K562 (cell line): ENCODE measurements at regions not wholly inside any gene's neighbourhood (a gene's known extent, or its start where the extent isn't known, plus 50 kb on each side); places are given as distances from the start of the nearest gene placed in this dataset.

Experiments
- ATAC-seq: fragments of 200-7000 bp; cut with Tn5 transposase; 3 replicates; pipeline ENCODE4 v1.9.1; 2020; ENCODE audit warnings: moderate library complexity
- BruUV-seq: library from RNA; stranded (reverse); fragments of 400-500 nt; replicated peaks from 2 replicates; lab custom pipeline; 2021; lab: Mats Ljungman, UMichigan
- CTCF ChIA-PET: fragments of 300-600 bp; formaldehyde crosslinking; extraction: SDS; loops from one replicate; lab custom pipeline; 2021; ENCODE audit warnings: low intra/inter-chr PET ratio; lab: Yijun Ruan, JAX
- POLR2A ChIA-PET: fragments of 300-600, 350-650 bp; sonication (Branson Sonifier 250); formaldehyde crosslinking; extraction: SDS; loops from one replicate; lab custom pipeline; 2021; ENCODE audit warnings: antibody characterized with exemption, inconsistent platforms; lab: Yijun Ruan, JAX
- DNase-seq, 4 experiments: peaks; one replicate each; pipeline versions ENCODE4 v3.0.0 to v3.0.0-alpha.2; 2011 to 2018; ENCODE audit warnings: low spot score in 3 of 4, mixed read lengths in 3 of 4; ENCODE audit errors: extremely low read depth in 1 of 4
- FAIRE-seq: peaks from 2 replicates; lab custom pipeline; 2011; peaks lifted over from hg19 to GRCh38; lab: Jason Lieb, UNC
- H2AFZ ChIP-seq: 2 replicates; pipeline ENCODE4 v1.6.0; 2011; ENCODE audit warnings: low read depth, low read length, control low read depth, inconsistent platforms
- H3K27ac ChIP-seq: fragments of 200-600 bp; 3 replicates; pipeline ENCODE4 v1.8.0; 2011; ENCODE audit warnings: low read depth, mild to moderate bottlenecking, control low read depth, inconsistent platforms, low read length, moderate library complexity, mixed read lengths; ENCODE audit errors: extremely low read depth
- H3K27me3 ChIP-seq, 2 experiments: fragments of 300-600 bp in 1 of 2; 2 replicates in 1 of 2; 3 replicates in 1 of 2; pipeline versions ENCODE4 v1.6.0 to v1.8.0; 2011; ENCODE audit warnings: inconsistent platforms in 2 of 2, low read length in 2 of 2, mild to moderate bottlenecking in 1 of 2, mixed read lengths in 1 of 2, moderate library complexity in 1 of 2; ENCODE audit not compliant: control insufficient read depth in 2 of 2, insufficient read depth in 2 of 2
- H3K36me3 ChIP-seq: fragments of 300-600 bp; 3 replicates; pipeline ENCODE4 v1.8.0; 2011; ENCODE audit warnings: mild to moderate bottlenecking, low read length, inconsistent platforms; ENCODE audit not compliant: control insufficient read depth, insufficient read depth
- H3K4me1 ChIP-seq, 2 experiments: fragments of 200-600 bp in 1 of 2; replicated peaks in 1 of 2; 2 replicates in 1 of 2; 3 replicates in 1 of 2; pipeline versions ENCODE4 v1.5.1 to v1.8.0; 2011; ENCODE audit warnings: inconsistent platforms in 2 of 2, low read length in 2 of 2, mild to moderate bottlenecking in 1 of 2, mixed read lengths in 1 of 2, moderate library complexity in 1 of 2; ENCODE audit not compliant: control insufficient read depth in 2 of 2, insufficient read depth in 2 of 2
- H3K4me2 ChIP-seq: 2 replicates; pipeline ENCODE4 v1.6.1; 2011; ENCODE audit warnings: low read length, control low read depth, inconsistent platforms, mixed read lengths; ENCODE audit not compliant: insufficient read depth
- H3K4me3 ChIP-seq: fragments of 200-600 bp; sonication (generic), shearing (Covaris generic); 2 replicates; pipeline ENCODE4 v1.5.1; 2016; ENCODE audit warnings: control low read depth, inconsistent platforms
- H3K79me2 ChIP-seq: fragments of 200-600 bp; 3 replicates; pipeline ENCODE4 v1.8.0; 2011; ENCODE audit warnings: low read length, inconsistent platforms; ENCODE audit not compliant: control insufficient read depth, insufficient read depth
- H3K9ac ChIP-seq, 2 experiments: 2 replicates each; pipeline versions ENCODE4 v1.6.0 to v1.6.1; 2011; ENCODE audit warnings: low read depth in 2 of 2, low read length in 2 of 2, control low read depth in 1 of 2, inconsistent platforms in 1 of 2, mild to moderate bottlenecking in 1 of 2, mixed read lengths in 1 of 2; ENCODE audit not compliant: insufficient read depth in 1 of 2
- H3K9me1 ChIP-seq: one replicate; pipeline ENCODE4 v1.6.0; 2011; ENCODE audit warnings: inconsistent platforms, mild to moderate bottlenecking, low read length, moderate library complexity; ENCODE audit not compliant: control insufficient read depth, insufficient read depth
- H3K9me3 ChIP-seq: replicated peaks from 2 replicates; pipeline ENCODE4 v1.5.1; 2011; ENCODE audit warnings: low read depth, low read length, inconsistent platforms; ENCODE audit not compliant: control insufficient read depth, insufficient read depth
- H4K20me1 ChIP-seq: replicated peaks from 2 replicates; pipeline ENCODE4 v1.6.1; 2011; ENCODE audit warnings: low read length, inconsistent platforms, mixed read lengths; ENCODE audit not compliant: control insufficient read depth, insufficient read depth
- CBFA2T3 ChIP-seq: fragments of 450-650 bp; IDR thresholded peaks from 2 replicates; pipeline ENCODE4 v1.6.1; 2017
- CCAR2 ChIP-seq: fragments of 200-400 bp; formaldehyde crosslinking; IDR thresholded peaks from 2 replicates; pipeline ENCODE4 v1.6.1; 2017; ENCODE audit warnings: mild to moderate bottlenecking, low read depth, low read length
- MEF2D ChIP-seq: conservative IDR thresholded peaks from 2 replicates; pipeline ENCODE4 v1.6.1; 2016; ENCODE audit warnings: low read depth, missing genetic modification characterization, missing compliant biosample characterization
- RCOR1 ChIP-seq, 2 experiments: IDR thresholded peaks; 2 replicates each; pipeline ENCODE4 v1.6.1; 2012; ENCODE audit warnings: low read depth in 2 of 2, low read length in 2 of 2, borderline replicate concordance in 1 of 2, improper control_type of control experiment in 1 of 2
- U2AF1 ChIP-seq: fragments of 200-400 bp; formaldehyde crosslinking; optimal IDR thresholded peaks from 2 replicates; pipeline ENCODE3; 2017; ENCODE audit warnings: mild to moderate bottlenecking, low read depth, low read length, moderate library complexity
- ZNF143 ChIP-seq: sonication (generic); formaldehyde crosslinking; IDR thresholded peaks from 2 replicates; pipeline ENCODE4 v1.9.0; 2022; ENCODE audit warnings: mild to moderate bottlenecking, missing genetic modification reagents
- ZNF212 ChIP-seq: fragments of 450-650 bp; formaldehyde crosslinking; IDR thresholded peaks from 2 replicates; pipeline ENCODE4 v1.4.0; 2020; ENCODE audit warnings: mild to moderate bottlenecking
- WGBS: fragments of 100-300 bp; shearing (Covaris generic); methylation state at CpG from one replicate; pipeline ENCODE4 v1.1.6; 2016; ENCODE audit warnings: low coverage, mixed read lengths; ENCODE audit not compliant: insufficient coverage; ENCODE audit errors: missing lambda C conversion rate; 5-methylcytosine and 5-hydroxymethylcytosine counted together
- in situ Hi-C: fragments of 300-500 bp; cut with MboI; formaldehyde crosslinking; loops from 4 replicates; pipeline ENCODE4 v1.15.0; 2018; ENCODE audit warnings: inconsistent platforms, mixed read lengths
- intact Hi-C: fragments of 100-400 bp; cut with micrococcal nuclease; formaldehyde crosslinking; loops from 2 replicates; pipeline ENCODE4 v1.14.2; 2022
- TF ChIP-seq, protein P1 (sequence below): fragments of 250-450 bp; sonication (Bioruptor Pico); IDR thresholded peaks from 2 replicates; pipeline ENCODE4 v1.8.0; 2022; ENCODE audit warnings: moderate library complexity, mild to moderate bottlenecking, inconsistent platforms
- TF ChIP-seq, protein P2 (sequence below), 2 experiments: fragments of 450-650 bp in 1 of 2; sonication (generic) in 1 of 2; formaldehyde crosslinking in 1 of 2; IDR thresholded peaks; 2 replicates each; pipeline versions ENCODE4 v1.7.1 to v1.9.0; 2016 to 2022; ENCODE audit warnings: inconsistent platforms in 1 of 2, mild to moderate bottlenecking in 1 of 2, missing genetic modification reagents in 1 of 2
- TF ChIP-seq, protein P3 (sequence below): fragments of 450-650 bp; formaldehyde crosslinking; IDR thresholded peaks from 2 replicates; pipeline ENCODE4 v1.4.0; 2020; ENCODE audit warnings: mild to moderate bottlenecking, mixed read lengths

DNA sequence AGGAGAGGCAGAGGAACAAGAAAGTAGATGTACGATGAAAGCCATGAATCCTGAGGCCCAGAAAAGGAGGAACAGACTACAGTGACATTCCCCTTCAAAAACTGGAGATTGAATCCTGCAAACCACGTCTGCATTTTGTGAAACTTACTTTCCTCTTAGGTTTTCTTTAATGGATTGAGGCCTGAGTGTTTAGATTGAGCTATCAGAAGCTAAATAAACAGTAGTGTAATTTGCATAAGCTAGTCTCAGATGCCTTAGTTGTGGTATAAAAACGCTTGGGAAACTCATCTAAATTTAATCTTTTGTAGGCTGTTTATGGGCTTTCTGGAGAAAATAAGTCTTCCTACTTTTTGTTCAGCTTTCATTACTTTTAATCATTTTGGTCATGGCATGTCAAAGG, 94.8 kb upstream of the HDAC9 start:
- H3K27me3 ChIP-seq, result no peaks in the 10 kb centered on the region
- H3K79me2 ChIP-seq, result no peaks in the 10 kb centered on the region
- no peak overlapping the region for H3K4me2 ChIP-seq
- no peaks in the 10 kb centered on the region for H3K4me1 ChIP-seq
- no peak overlapping the region for H3K27ac ChIP-seq
- no peak overlapping the region for H3K9ac ChIP-seq
- no peaks in the 10 kb centered on the region for H3K9me1 ChIP-seq
- ChIA-PET CTCF (no interaction called here), POLR2A (no interaction called here)
- no TSS peak for BruUV-seq
- in situ Hi-C loops, result no loop called here
- no peak for FAIRE-seq
- no peak for DNase-seq
- H3K9me3 ChIP-seq, result no peaks in the 10 kb centered on the region; the same call in 1 of the 2 replicates
- no peaks in the 10 kb centered on the region for H3K36me3 ChIP-seq
- no peak overlapping the region for H2AFZ ChIP-seq
- ATAC-seq, result no peak
- intact Hi-C loops, result no loop called here
- no peaks in the 10 kb centered on the region for H4K20me1 ChIP-seq
- no peak overlapping the region for H3K4me3 ChIP-seq
- 0% methylated on average over 3 of the region's 3 CpGs for WGBS
- TF ChIP-seq CCAR2, result no peak
- TF ChIP-seq CBFA2T3, result no peak
- no peak for TF ChIP-seq RCOR1 (IDR thresholded peaks at IDR 0.05; ENCODE audit: borderline replicate concordance in 1 of 2, low read depth in 2 of 2, low read length in 2 of 2)
- TF ChIP-seq U2AF1, result no peak
- no peak for TF ChIP-seq ZNF212 (CRISPR knock-in tag)
- TF ChIP-seq, protein P1, sequence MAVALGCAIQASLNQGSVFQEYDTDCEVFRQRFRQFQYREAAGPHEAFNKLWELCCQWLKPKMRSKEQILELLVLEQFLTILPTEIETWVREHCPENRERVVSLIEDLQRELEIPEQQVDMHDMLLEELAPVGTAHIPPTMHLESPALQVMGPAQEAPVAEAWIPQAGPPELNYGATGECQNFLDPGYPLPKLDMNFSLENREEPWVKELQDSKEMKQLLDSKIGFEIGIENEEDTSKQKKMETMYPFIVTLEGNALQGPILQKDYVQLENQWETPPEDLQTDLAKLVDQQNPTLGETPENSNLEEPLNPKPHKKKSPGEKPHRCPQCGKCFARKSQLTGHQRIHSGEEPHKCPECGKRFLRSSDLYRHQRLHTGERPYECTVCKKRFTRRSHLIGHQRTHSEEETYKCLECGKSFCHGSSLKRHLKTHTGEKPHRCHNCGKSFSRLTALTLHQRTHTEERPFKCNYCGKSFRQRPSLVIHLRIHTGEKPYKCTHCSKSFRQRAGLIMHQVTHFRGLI (CRISPR knock-in tag), result no peak
- TF ChIP-seq, protein P2, sequence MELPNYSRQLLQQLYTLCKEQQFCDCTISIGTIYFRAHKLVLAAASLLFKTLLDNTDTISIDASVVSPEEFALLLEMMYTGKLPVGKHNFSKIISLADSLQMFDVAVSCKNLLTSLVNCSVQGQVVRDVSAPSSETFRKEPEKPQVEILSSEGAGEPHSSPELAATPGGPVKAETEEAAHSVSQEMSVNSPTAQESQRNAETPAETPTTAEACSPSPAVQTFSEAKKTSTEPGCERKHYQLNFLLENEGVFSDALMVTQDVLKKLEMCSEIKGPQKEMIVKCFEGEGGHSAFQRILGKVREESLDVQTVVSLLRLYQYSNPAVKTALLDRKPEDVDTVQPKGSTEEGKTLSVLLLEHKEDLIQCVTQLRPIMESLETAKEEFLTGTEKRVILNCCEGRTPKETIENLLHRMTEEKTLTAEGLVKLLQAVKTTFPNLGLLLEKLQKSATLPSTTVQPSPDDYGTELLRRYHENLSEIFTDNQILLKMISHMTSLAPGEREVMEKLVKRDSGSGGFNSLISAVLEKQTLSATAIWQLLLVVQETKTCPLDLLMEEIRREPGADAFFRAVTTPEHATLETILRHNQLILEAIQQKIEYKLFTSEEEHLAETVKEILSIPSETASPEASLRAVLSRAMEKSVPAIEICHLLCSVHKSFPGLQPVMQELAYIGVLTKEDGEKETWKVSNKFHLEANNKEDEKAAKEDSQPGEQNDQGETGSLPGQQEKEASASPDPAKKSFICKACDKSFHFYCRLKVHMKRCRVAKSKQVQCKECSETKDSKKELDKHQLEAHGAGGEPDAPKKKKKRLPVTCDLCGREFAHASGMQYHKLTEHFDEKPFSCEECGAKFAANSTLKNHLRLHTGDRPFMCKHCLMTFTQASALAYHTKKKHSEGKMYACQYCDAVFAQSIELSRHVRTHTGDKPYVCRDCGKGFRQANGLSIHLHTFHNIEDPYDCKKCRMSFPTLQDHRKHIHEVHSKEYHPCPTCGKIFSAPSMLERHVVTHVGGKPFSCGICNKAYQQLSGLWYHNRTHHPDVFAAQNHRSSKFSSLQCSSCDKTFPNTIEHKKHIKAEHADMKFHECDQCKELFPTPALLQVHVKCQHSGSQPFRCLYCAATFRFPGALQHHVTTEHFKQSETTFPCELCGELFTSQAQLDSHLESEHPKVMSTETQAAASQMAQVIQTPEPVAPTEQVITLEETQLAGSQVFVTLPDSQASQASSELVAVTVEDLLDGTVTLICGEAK (IDR thresholded peaks at IDR 0.05), result no peak
- TF ChIP-seq, protein P2 (CRISPR knock-in tag; IDR thresholded peaks at IDR 0.05), result no peak
- TF ChIP-seq, protein P3, sequence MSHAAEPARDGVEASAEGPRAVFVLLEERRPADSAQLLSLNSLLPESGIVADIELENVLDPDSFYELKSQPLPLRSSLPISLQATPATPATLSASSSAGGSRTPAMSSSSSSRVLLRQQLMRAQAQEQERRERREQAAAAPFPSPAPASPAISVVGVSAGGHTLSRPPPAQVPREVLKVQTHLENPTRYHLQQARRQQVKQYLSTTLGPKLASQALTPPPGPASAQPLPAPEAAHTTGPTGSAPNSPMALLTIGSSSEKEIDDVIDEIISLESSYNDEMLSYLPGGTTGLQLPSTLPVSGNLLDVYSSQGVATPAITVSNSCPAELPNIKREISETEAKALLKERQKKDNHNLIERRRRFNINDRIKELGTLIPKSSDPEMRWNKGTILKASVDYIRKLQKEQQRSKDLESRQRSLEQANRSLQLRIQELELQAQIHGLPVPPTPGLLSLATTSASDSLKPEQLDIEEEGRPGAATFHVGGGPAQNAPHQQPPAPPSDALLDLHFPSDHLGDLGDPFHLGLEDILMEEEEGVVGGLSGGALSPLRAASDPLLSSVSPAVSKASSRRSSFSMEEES, result no peak
- TF ChIP-seq ZNF143 (CRISPR knock-in tag), result no peak
- TF ChIP-seq MEF2D (tag), result no peak
